ENCODE measurements at regions not wholly inside any gene's neighbourhood (a gene's known extent, or its start where the extent isn't known, plus 50 kb on each side); places are given as distances from the start of the nearest gene placed in this dataset.

GRCh38 chr20:40225596-40225995 is 463.4 kb downstream of the MAFB start:
- TF ChIP-seq, protein P1, sequence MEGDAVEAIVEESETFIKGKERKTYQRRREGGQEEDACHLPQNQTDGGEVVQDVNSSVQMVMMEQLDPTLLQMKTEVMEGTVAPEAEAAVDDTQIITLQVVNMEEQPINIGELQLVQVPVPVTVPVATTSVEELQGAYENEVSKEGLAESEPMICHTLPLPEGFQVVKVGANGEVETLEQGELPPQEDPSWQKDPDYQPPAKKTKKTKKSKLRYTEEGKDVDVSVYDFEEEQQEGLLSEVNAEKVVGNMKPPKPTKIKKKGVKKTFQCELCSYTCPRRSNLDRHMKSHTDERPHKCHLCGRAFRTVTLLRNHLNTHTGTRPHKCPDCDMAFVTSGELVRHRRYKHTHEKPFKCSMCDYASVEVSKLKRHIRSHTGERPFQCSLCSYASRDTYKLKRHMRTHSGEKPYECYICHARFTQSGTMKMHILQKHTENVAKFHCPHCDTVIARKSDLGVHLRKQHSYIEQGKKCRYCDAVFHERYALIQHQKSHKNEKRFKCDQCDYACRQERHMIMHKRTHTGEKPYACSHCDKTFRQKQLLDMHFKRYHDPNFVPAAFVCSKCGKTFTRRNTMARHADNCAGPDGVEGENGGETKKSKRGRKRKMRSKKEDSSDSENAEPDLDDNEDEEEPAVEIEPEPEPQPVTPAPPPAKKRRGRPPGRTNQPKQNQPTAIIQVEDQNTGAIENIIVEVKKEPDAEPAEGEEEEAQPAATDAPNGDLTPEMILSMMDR (IDR thresholded peaks at IDR 0.05; ENCODE audit: insufficient read depth, low read length, poor library complexity, severe bottlenecking): no peak
- Histone ChIP-seq H3K36me3 (ENCODE audit: control insufficient read depth, insufficient read depth, low read length) (no peaks in the 10 kb centered on the region), H3K4me3 (ENCODE audit: low read depth, low read length) (no peak overlapping the region), H3K27me3 (ENCODE audit: control insufficient read depth, insufficient read depth, low read length) (no peaks in the 10 kb centered on the region)
- no peak for DNase-seq (ENCODE audit: low read depth)

DNA sequence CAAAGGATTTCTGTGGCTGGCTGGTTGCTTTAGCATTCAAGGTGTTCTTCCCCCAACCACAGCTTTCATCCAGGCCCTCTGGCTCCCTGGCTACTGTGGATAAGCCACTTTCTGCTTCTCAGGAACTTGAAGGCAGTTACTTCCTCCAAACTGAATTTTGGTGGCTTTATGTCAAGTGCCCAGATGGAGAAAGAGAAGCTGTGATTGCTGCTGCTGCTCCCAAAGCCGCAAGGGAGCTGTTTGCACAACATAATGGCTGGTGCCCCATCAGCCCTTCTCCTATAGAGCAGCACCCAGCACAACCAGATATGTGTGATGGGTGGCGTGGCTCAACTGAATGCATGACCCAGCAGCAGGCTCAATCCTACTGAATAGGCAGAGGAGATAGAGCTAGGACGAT is 465.2 kb downstream of the MAFB start:
- DNase-seq (ENCODE audit: low read depth): no peak
- H3K4me3 ChIP-seq (ENCODE audit: low read depth, low read length): no peak overlapping the region
- no peaks in the 10 kb centered on the region for H3K27me3 ChIP-seq (ENCODE audit: control insufficient read depth, insufficient read depth, low read length)
- TF ChIP-seq, protein P1 (IDR thresholded peaks at IDR 0.05; ENCODE audit: insufficient read depth, low read length, poor library complexity, severe bottlenecking): no peak
- H3K36me3 ChIP-seq (ENCODE audit: control insufficient read depth, insufficient read depth, low read length): no peaks in the 10 kb centered on the region

- Histone ChIP-seq H3K4me3 (ENCODE audit: low read depth, low read length) (no peak overlapping the region), H3K27me3 (ENCODE audit: control insufficient read depth, insufficient read depth, low read length) (no peaks in the 10 kb centered on the region), H3K36me3 (ENCODE audit: control insufficient read depth, insufficient read depth, low read length) (no peaks in the 10 kb centered on the region)
- no peak for DNase-seq (ENCODE audit: low read depth)
- TF ChIP-seq, protein P1 (IDR thresholded peaks at IDR 0.05; ENCODE audit: insufficient read depth, low read length, poor library complexity, severe bottlenecking): no peak
Measured at GRCh38 chr20:40218971-40219370, 470.1 kb downstream of the MAFB start.

- TF ChIP-seq, protein P1 (IDR thresholded peaks at IDR 0.05; ENCODE audit: insufficient read depth, low read length, poor library complexity, severe bottlenecking): no peak
- Histone ChIP-seq H3K36me3 (ENCODE audit: control insufficient read depth, insufficient read depth, low read length) (no peaks in the 10 kb centered on the region), H3K4me3 (ENCODE audit: low read depth, low read length) (no peak overlapping the region), H3K27me3 (ENCODE audit: control insufficient read depth, insufficient read depth, low read length) (no peaks in the 10 kb centered on the region)
- DNase-seq (ENCODE audit: low read depth): no peak
Measured at GRCh38 chr20:40218316-40218969, 470.6 kb downstream of the MAFB start.

- Histone ChIP-seq H3K4me3 (ENCODE audit: low read depth, low read length) (no peak overlapping the region), H3K27me3 (ENCODE audit: control insufficient read depth, insufficient read depth, low read length) (no peaks in the 10 kb centered on the region), H3K36me3 (ENCODE audit: control insufficient read depth, insufficient read depth, low read length) (no peaks in the 10 kb centered on the region)
- DNase-seq (ENCODE audit: low read depth): no peak
- TF ChIP-seq, protein P1 (IDR thresholded peaks at IDR 0.05; ENCODE audit: insufficient read depth, low read length, poor library complexity, severe bottlenecking): no peak
Measured at GRCh38 chr20:40207655-40208054, 481.4 kb downstream of the MAFB start.

DNA sequence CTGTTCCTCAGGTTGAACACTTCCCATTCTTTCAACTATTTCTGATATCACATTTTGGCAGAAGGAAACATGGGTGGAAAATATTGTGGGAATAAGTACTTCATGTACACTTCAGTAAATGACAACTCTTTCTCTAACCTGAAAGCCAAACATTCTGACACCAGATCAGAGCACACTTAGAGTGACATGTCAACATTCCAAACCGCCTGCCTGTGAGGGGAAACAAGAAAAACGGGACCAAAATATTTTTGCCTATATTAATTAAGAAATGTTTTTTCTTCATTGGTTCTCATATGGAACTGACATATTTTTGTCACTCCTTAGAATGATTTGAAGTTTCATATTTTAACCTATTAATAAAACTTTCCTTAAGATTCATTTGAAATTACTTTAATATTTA is 483.1 kb downstream of the MAFB start:
- H3K27me3 ChIP-seq (ENCODE audit: control insufficient read depth, insufficient read depth, low read length): no peaks in the 10 kb centered on the region
- no peak overlapping the region for H3K4me3 ChIP-seq (ENCODE audit: low read depth, low read length)
- H3K36me3 ChIP-seq (ENCODE audit: control insufficient read depth, insufficient read depth, low read length): no peaks in the 10 kb centered on the region
- TF ChIP-seq, protein P1 (IDR thresholded peaks at IDR 0.05; ENCODE audit: insufficient read depth, low read length, poor library complexity, severe bottlenecking): no peak
- DNase-seq (ENCODE audit: low read depth): no peak

Measured in kidney epithelial cell (primary cell).